ENCODE measurements at regions not wholly inside any gene's neighbourhood (a gene's known extent, or its start where the extent isn't known, plus 50 kb on each side); places are given as distances from the start of the nearest gene placed in this dataset.

- no peak for TF ChIP-seq NFIC (IDR thresholded peaks at IDR 0.05)
- no peak for TF ChIP-seq EP300 (IDR thresholded peaks at IDR 0.05; ENCODE audit: borderline replicate concordance)
- TF ChIP-seq MAX (IDR thresholded peaks at IDR 0.05): no peak
These were observed 1993.2 kb downstream of the PCDH9 start for GRCh38 chr13:65236841-65237418.
